ENCODE measurements at regions not wholly inside any gene's neighbourhood (a gene's known extent, or its start where the extent isn't known, plus 50 kb on each side); places are given as distances from the start of the nearest gene placed in this dataset.
"Not testable (repeated sequence)": the region's sequence is repeated elsewhere in the genome, so short reads cannot be mapped to it uniquely, and the experiment has no call there.

GRCh38 chr17:54524501-54524900 is 376.2 kb upstream of the TOM1L1 start:
- DNase-seq, result no peak

- DNase-seq, result no peak
Measured at GRCh38 chr17:54527941-54528340, 372.7 kb upstream of the TOM1L1 start.

- no peak for DNase-seq
Measured at GRCh38 chr17:54530398-54530797, 370.3 kb upstream of the TOM1L1 start.

- DNase-seq, result no peak
Measured at GRCh38 chr17:54536306-54536705, 364.3 kb upstream of the TOM1L1 start.

GRCh38 chr17:54537656-54538055 is 363.0 kb upstream of the TOM1L1 start:
- no peak for DNase-seq

GRCh38 chr17:54544249-54544648 is 356.4 kb upstream of the TOM1L1 start:
- no peak for DNase-seq

- DNase-seq, result no peak
Measured at GRCh38 chr17:54559883-54560282, 340.8 kb upstream of the TOM1L1 start.

- DNase-seq, result no peak
Measured at GRCh38 chr17:54608634-54609155, 292.0 kb upstream of the TOM1L1 start.

- no peak for DNase-seq
Measured at GRCh38 chr17:54620399-54620978, 280.2 kb upstream of the TOM1L1 start.

- no peak for DNase-seq
Measured at GRCh38 chr17:54623746-54624145, 276.9 kb upstream of the TOM1L1 start.

GRCh38 chr17:54626146-54626703 is 274.4 kb upstream of the TOM1L1 start:
- no peak for DNase-seq

- not testable (repeated sequence) for DNase-seq
Measured at GRCh38 chr17:54639426-54639825, 261.2 kb upstream of the TOM1L1 start.

- DNase-seq, result no peak
Measured at GRCh38 chr17:54662978-54663876, 237.4 kb upstream of the TOM1L1 start.

GRCh38 chr17:54666559-54666958 is 234.1 kb upstream of the TOM1L1 start:
- DNase-seq, result no peak

GRCh38 chr17:54678158-54678557 is 222.5 kb upstream of the TOM1L1 start:
- no peak for DNase-seq

- no peak for DNase-seq
Measured at GRCh38 chr17:54680410-54680809, 220.2 kb upstream of the TOM1L1 start.

- DNase-seq, result no peak
Measured at GRCh38 chr17:54694287-54694887, 206.3 kb upstream of the TOM1L1 start.

GRCh38 chr17:54712798-54713197 is 187.9 kb upstream of the TOM1L1 start:
- DNase-seq, result not testable (repeated sequence)

GRCh38 chr17:54718286-54718685 is 182.4 kb upstream of the TOM1L1 start:
- DNase-seq, result no peak

GRCh38 chr17:54727624-54728023 is 173.0 kb upstream of the TOM1L1 start:
- DNase-seq, result no peak

GRCh38 chr17:54736573-54736972 is 164.1 kb upstream of the TOM1L1 start:
- no peak for DNase-seq

- DNase-seq, result no peak
Measured at GRCh38 chr17:54738496-54738895, 162.2 kb upstream of the TOM1L1 start.

GRCh38 chr17:54744750-54745149 is 155.9 kb upstream of the TOM1L1 start:
- DNase-seq, result no peak

All from stimulated activated CD4-positive, alpha-beta T cell treated with anti-CD3 and anti-CD28 coated beads, Interleukin-2, amount 100 ng/mL, for 48 hours (primary cell).